Nephron progenitor cell (in vitro differentiated cells): ENCODE measurements at regions not wholly inside any gene's neighbourhood (a gene's known extent, or its start where the extent isn't known, plus 50 kb on each side); places are given as distances from the start of the nearest gene placed in this dataset.

Source experiments
- DNase-seq: peaks from one replicate; pipeline ENCODE4 v3.0.0; 2021
- H3K27ac Mint-ChIP-seq: 2 replicates; pipeline ENCODE4 v1.8.0; 2021; ENCODE audit warnings: mild to moderate bottlenecking, moderate library complexity, mixed read lengths
- H3K27me3 Mint-ChIP-seq: 2 replicates; pipeline ENCODE4 v1.8.0; 2021; ENCODE audit warnings: mild to moderate bottlenecking, low read depth, mixed read lengths; ENCODE audit not compliant: poor library complexity
- H3K36me3 Mint-ChIP-seq: 2 replicates; pipeline ENCODE4 v1.8.0; 2021; ENCODE audit warnings: low read depth, mixed read lengths
- H3K4me1 Mint-ChIP-seq: 2 replicates; pipeline ENCODE4 v1.8.0; 2021; ENCODE audit warnings: mixed read lengths
- H3K4me3 Mint-ChIP-seq: 2 replicates; pipeline ENCODE4 v1.8.0; 2021; ENCODE audit warnings: mild to moderate bottlenecking, moderate library complexity, mixed read lengths
- H3K9me3 Mint-ChIP-seq: 2 replicates; pipeline ENCODE4 v1.8.0; 2021; ENCODE audit warnings: mild to moderate bottlenecking, moderate library complexity, mixed read lengths
- TF ChIP-seq, protein P1 (sequence below): fragments of 200-600 bp; sonication (generic); IDR thresholded peaks from 2 replicates; pipeline ENCODE4 v1.5.0; 2021; ENCODE audit warnings: antibody characterized with exemption

- Mint-ChIP-seq H3K36me3 (no peaks in the 10 kb centered on the region), H3K27me3 (peaks cover 11% of the 10 kb centered on the region), H3K9me3 (peaks cover 2% of the 10 kb centered on the region), H3K4me3 (no peak overlapping the region), H3K4me1 (peaks cover 50% of the 10 kb centered on the region), H3K27ac (no peak overlapping the region)
- DNase-seq: no peak
- TF ChIP-seq, protein P1, sequence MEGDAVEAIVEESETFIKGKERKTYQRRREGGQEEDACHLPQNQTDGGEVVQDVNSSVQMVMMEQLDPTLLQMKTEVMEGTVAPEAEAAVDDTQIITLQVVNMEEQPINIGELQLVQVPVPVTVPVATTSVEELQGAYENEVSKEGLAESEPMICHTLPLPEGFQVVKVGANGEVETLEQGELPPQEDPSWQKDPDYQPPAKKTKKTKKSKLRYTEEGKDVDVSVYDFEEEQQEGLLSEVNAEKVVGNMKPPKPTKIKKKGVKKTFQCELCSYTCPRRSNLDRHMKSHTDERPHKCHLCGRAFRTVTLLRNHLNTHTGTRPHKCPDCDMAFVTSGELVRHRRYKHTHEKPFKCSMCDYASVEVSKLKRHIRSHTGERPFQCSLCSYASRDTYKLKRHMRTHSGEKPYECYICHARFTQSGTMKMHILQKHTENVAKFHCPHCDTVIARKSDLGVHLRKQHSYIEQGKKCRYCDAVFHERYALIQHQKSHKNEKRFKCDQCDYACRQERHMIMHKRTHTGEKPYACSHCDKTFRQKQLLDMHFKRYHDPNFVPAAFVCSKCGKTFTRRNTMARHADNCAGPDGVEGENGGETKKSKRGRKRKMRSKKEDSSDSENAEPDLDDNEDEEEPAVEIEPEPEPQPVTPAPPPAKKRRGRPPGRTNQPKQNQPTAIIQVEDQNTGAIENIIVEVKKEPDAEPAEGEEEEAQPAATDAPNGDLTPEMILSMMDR: no peak
Observed at GRCh38 chr10:121185816-121186455, 334.8 kb downstream of the WDR11 start.

- Mint-ChIP-seq H3K27me3 (peaks cover 11% of the 10 kb centered on the region), H3K36me3 (no peaks in the 10 kb centered on the region), H3K4me1 (peaks cover 50% of the 10 kb centered on the region), H3K27ac (no peak overlapping the region), H3K4me3 (no peak overlapping the region), H3K9me3 (peaks cover 3% of the 10 kb centered on the region)
- DNase-seq: no peak
- TF ChIP-seq, protein P1: no peak
Observed at GRCh38 chr10:121187391-121187790, 336.2 kb downstream of the WDR11 start.

- H3K4me3 Mint-ChIP-seq: no peak overlapping the region
- no peaks in the 10 kb centered on the region for H3K36me3 Mint-ChIP-seq
- H3K9me3 Mint-ChIP-seq: peaks cover 5% of the 10 kb centered on the region
- H3K27ac Mint-ChIP-seq: peak overlapping the region; percentile 14
- peaks cover 10% of the 10 kb centered on the region for H3K27me3 Mint-ChIP-seq
- TF ChIP-seq, protein P1: no peak
- peaks cover 50% of the 10 kb centered on the region for H3K4me1 Mint-ChIP-seq
- DNase-seq: peak; percentile 22
Observed at GRCh38 chr10:121188005-121188404, 336.8 kb downstream of the WDR11 start.

- TF ChIP-seq, protein P1: no peak
- no peak overlapping the region for H3K4me3 Mint-ChIP-seq
- no peak overlapping the region for H3K27ac Mint-ChIP-seq
- peaks cover 6% of the 10 kb centered on the region for H3K9me3 Mint-ChIP-seq
- no peaks in the 10 kb centered on the region for H3K36me3 Mint-ChIP-seq
- H3K4me1 Mint-ChIP-seq: peaks cover 47% of the 10 kb centered on the region
- DNase-seq: no peak
- peaks cover 6% of the 10 kb centered on the region for H3K27me3 Mint-ChIP-seq
Observed at GRCh38 chr10:121189066-121189465, 337.9 kb downstream of the WDR11 start.

- H3K4me3 Mint-ChIP-seq: no peak overlapping the region
- no peak overlapping the region for H3K27ac Mint-ChIP-seq
- peaks cover 21% of the 10 kb centered on the region for H3K27me3 Mint-ChIP-seq
- TF ChIP-seq, protein P1: no peak
- no peaks in the 10 kb centered on the region for H3K36me3 Mint-ChIP-seq
- H3K4me1 Mint-ChIP-seq: peaks cover 5% of the 10 kb centered on the region
- DNase-seq: no peak
- peaks cover 6% of the 10 kb centered on the region for H3K9me3 Mint-ChIP-seq
Observed at GRCh38 chr10:121194696-121195523, 343.7 kb downstream of the WDR11 start.
